ENCODE measurements at regions not wholly inside any gene's neighbourhood (a gene's known extent, or its start where the extent isn't known, plus 50 kb on each side); places are given as distances from the start of the nearest gene placed in this dataset.

GRCh38 chr11:112789481-112789880, 171.7 kb upstream of the NCAM1 start:
- POLR2A ChIA-PET, result no interaction called here
- CTCF ChIA-PET, result no interaction called here

DNA sequence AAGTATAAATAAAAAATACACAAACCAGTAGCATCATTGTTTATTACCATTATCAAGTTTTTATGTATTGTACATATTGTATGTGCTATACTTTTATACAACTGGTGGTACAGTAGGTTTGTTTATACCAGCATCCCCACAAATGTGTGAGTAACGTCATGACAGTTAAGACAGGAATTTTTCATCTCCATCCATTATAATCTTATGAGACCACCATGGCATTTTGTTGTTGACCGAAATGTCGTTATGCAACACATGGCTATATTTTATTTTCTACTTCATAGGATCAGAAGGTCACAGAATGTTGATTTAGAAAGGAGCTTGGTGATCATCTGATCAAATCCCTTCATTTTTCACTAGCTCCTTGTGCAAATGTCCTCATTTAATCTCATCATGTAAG, 170.9 kb upstream of the NCAM1 start:
- POLR2A ChIA-PET, result no interaction called here

DNA sequence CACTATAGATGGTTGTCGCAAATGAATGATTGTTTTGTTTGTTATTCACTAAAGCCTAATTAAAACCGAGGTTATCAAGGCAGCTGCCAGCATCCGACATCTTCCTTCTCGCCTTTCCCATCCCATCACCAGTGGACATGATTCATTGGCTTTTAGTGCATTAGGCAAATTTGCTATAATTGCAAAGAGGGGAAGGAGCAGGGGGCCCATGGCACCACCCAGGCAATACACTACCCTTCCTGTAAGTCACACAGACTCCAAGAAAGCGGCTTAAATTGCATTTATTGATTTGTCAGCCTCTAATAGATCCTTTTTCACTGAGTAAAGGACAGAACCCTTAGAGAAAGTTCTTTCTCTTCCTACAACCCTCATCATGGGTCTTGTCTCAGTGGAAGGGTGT, 169.2 kb upstream of the NCAM1 start:
- CTCF ChIA-PET, result no interaction called here

More for the DNA sequence above, 170.9 kb upstream of the NCAM1 start:
- CTCF ChIA-PET, result no interaction called here

DNA sequence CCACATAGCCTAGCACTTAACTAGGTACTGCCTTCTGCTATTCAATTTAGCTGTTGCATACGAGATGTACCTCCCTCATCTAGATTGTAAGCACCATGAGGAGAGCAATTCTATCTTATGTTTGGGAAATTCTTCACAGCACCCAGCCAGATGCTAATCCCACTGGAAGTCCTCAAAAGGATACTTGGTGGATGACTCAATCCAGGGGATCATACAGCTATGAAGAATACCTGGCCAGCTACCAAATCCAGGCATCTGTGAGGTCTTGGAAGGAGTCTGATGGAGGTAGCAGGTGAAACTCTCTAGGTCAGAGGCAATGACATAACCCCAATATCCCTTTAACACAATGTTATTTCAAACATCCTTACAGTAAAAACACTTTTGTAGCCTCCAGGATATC, 167.8 kb upstream of the NCAM1 start:
- POLR2A ChIA-PET, result no interaction called here
- CTCF ChIA-PET, result no interaction called here

More for the DNA sequence above, 169.2 kb upstream of the NCAM1 start:
- POLR2A ChIA-PET, result no interaction called here

- ChIA-PET POLR2A (no interaction called here), CTCF (interaction anchor here (1.0 kb wide), 1 partner anchor 206 kb away, joined by 3 read pairs; no protein-coding TSS in a partner anchor)
These were observed 166.8 kb upstream of the NCAM1 start for GRCh38 chr11:112794331-112794846.

- CTCF ChIA-PET, result interaction anchor here (1.0 kb wide), 1 partner anchor 207 kb away, joined by 3 read pairs; no protein-coding TSS in a partner anchor
These were observed 165.9 kb upstream of the NCAM1 start for GRCh38 chr11:112795142-112795815.

GRCh38 chr11:112795911-112796649, 165.1 kb upstream of the NCAM1 start:
- ChIA-PET CTCF (no interaction called here), POLR2A (no interaction called here)

More at GRCh38 chr11:112795142-112795815, 165.9 kb upstream of the NCAM1 start:
- POLR2A ChIA-PET, result no interaction called here

DNA sequence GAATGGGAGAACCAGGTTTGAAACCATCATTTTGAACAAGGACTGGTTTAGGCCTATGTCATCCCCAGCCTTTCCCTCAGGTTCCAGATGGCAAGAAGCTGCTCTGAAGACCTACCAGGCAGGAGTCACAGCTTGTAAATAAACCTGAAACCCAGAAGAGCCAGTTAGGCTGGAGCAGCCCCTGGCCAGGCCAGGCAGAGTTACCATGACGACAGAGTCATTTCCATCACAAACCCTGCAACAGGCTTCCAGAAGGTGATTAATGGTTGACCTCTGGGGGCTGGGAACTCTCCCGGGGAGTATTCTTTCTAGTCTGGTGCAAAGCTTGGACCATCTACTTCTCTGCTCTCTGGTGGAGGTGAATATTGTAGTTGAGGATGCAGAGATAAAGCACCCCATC, 164.1 kb upstream of the NCAM1 start:
- CTCF ChIA-PET, result no interaction called here

GRCh38 chr11:112797648-112798293, 163.4 kb upstream of the NCAM1 start:
- ChIA-PET CTCF (no interaction called here), POLR2A (no interaction called here)

More for the DNA sequence above, 164.1 kb upstream of the NCAM1 start:
- POLR2A ChIA-PET, result no interaction called here

DNA sequence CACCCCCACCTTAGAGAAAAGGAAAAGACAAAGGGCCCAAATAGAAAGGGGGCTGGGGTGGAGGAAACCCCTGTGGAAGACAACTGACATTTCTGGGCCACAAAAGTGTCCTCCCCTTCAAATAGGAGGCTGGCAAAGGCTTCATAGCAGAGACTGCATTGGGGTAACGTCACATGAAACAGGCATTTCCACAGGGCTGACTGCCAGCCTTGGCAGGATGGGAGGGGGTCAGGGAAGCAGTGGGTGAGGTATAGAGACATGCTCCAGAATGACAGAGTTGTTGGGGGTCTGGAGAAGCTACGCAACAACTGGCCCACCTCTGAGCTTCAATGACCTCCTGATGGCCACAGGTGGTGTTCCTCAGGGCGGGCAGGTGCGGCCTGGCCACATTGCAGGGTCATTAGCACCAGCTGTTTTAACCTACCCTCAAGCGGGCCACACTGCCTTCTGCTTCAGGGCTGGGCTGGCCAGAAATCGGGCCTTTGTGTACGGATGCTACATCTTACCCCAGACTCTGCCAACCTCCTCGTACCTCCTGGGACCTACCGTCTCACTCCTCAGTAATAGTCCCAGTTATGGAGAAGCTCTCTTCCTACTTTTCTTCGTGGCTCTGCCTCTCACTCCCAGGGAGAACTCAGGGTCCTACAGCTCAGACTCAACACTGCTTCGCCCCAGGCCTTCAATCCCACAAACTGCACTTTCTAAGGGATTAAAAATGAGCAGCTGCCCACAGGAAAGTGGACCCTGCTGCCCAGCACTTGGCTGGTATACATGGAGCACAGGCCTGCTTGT, 160.0 kb upstream of the NCAM1 start:
- ChIA-PET CTCF (no interaction called here), POLR2A (no interaction called here)

DNA sequence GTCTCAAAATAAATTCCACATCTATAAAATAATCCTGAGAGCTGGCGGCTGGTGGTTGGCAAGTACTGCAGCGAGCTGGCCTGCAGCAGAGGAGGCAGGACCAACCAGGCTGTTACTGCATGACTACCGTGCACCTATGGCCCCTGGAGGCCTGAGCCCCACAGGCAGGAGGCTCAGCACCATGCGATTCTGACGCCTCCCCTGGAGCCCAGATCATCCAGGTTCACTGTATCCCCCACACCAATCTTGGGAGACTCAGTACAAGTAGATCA, 159.5 kb upstream of the NCAM1 start:
- ChIA-PET POLR2A (no interaction called here), CTCF (no interaction called here)

- ChIA-PET CTCF (no interaction called here), POLR2A (no interaction called here)
These were observed 155.6 kb upstream of the NCAM1 start for GRCh38 chr11:112805658-112806057.

DNA sequence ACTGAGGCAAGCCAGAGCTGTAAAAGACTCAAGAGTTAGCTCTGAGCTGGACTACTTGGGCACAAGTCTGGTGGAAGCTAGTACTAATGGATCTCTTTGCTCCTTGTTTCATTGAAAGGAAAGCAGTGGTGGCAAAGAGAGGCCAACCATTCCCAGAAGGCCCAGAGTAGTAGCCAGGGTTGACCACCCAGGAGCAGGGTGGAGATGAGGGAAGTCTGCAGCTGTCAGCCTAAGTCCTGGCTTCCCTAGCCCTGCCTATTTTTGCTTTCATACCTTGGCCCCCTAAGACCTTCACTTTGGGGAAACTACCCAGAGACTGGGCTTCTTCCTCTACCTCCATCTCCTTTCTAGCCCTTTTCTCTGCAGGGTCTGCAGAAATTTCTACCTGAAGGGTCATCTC, 155.0 kb upstream of the NCAM1 start:
- ChIA-PET CTCF (no interaction called here), POLR2A (no interaction called here)

GRCh38 chr11:112806876-112807275, 154.3 kb upstream of the NCAM1 start:
- POLR2A ChIA-PET, result no interaction called here
- CTCF ChIA-PET, result no interaction called here

GRCh38 chr11:112809429-112809828, 151.8 kb upstream of the NCAM1 start:
- POLR2A ChIA-PET, result no interaction called here
- CTCF ChIA-PET, result no interaction called here

- POLR2A ChIA-PET, result no interaction called here
- CTCF ChIA-PET, result interaction anchor here (0.6 kb wide), 1 partner anchor 310 kb away, joined by 3 read pairs; no protein-coding TSS in a partner anchor
These were observed 150.3 kb upstream of the NCAM1 start for GRCh38 chr11:112810951-112811350.

GRCh38 chr11:112811783-112812182, 149.4 kb upstream of the NCAM1 start:
- POLR2A ChIA-PET, result no interaction called here
- CTCF ChIA-PET, result no interaction called here

DNA sequence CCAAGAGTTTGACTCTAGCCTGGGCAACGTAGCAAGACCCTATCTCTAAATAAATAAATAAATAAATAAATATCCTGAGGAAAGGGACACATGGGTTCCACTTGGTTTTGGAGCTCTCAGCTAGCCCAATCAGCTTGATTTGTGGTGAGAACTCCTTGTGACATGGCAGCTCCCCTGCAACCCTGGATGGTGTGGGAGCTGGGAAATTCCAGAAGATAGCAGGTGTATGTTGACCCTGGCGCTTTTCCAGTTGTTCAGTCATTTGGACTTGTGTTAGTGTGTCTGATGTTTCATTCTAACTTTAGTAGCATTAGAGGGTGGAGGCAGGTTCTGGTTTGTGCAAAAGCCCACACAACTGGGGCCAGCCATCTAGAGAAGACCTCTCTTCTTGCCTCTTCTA, 148.5 kb upstream of the NCAM1 start:
- ChIA-PET CTCF (no interaction called here), POLR2A (no interaction called here)

DNA sequence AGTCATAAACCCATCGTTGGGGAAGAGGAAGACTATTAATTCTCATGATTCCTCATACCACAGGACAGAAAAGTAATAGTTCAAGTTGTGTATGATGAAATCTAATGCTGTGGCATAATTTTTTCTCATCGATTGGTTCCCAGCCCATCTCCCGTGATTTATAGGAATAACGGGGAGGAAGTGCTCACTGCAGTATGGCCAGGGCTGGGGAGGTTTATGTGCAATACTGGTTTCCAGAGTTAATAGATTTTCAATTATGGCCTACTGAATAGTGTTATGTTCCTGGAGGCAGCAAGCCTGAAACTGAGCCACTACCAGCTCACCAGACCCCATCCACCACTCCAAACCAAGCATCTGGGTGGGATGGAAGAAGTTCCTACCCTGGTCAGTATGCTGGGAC, 147.1 kb upstream of the NCAM1 start:
- ChIA-PET CTCF (no interaction called here), POLR2A (no interaction called here)

DNA sequence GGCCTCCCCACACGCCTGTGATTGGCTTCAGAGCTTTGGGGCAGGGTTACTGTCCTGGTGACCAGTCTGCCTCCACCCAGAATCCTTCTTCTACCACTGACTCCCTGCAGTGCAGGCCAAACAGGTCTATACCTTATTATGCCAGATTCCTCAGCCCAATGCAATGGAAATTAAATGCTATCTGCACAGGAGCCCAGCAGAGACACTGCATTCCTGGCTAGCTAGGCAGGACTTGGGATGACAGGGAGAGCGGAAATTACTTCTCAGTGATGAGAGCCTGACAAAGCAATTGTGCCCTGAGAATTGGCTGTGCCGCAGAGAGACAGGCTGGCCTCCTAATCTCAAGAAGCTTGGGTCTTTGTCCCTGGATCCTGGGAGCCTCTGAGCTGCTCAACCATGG, 143.8 kb upstream of the NCAM1 start:
- POLR2A ChIA-PET, result no interaction called here
- CTCF ChIA-PET, result interaction anchor here (0.9 kb wide), 1 partner anchor 9 kb away, joined by 3 read pairs; no protein-coding TSS in a partner anchor
